ENCODE measurements at regions not wholly inside any gene's neighbourhood (a gene's known extent, or its start where the extent isn't known, plus 50 kb on each side); places are given as distances from the start of the nearest gene placed in this dataset.
A peak's percentile ranks its signal among the peaks of the same experiment; 100 is the strongest.
"Not testable (repeated sequence)": the region's sequence is repeated elsewhere in the genome, so short reads cannot be mapped to it uniquely, and the experiment has no call there.

- DNase-seq (ENCODE audit: low spot score): no peak
Observed at GRCh38 chr2:117519721-117520120, 294.8 kb upstream of the DDX18 start.

- peak; percentile 36 for DNase-seq (ENCODE audit: low spot score)
Observed at GRCh38 chr2:117523267-117523666, 291.2 kb upstream of the DDX18 start.

GRCh38 chr2:117523711-117524238 lies 290.7 kb upstream of the DDX18 start:
- DNase-seq (ENCODE audit: low spot score): no peak

GRCh38 chr2:117536139-117536538 lies 278.4 kb upstream of the DDX18 start:
- peak; percentile 44 for DNase-seq (ENCODE audit: low spot score)

GRCh38 chr2:117537032-117537431 lies 277.5 kb upstream of the DDX18 start:
- peak; percentile 18 for DNase-seq (ENCODE audit: low spot score)

- DNase-seq (ENCODE audit: low spot score): no peak
Observed at GRCh38 chr2:117551858-117552257, 262.6 kb upstream of the DDX18 start.

GRCh38 chr2:117553448-117553847 lies 261.0 kb upstream of the DDX18 start:
- no peak for DNase-seq (ENCODE audit: low spot score)

- no peak for DNase-seq (ENCODE audit: low spot score)
Observed at GRCh38 chr2:117555965-117556364, 258.5 kb upstream of the DDX18 start.

- no peak for DNase-seq (ENCODE audit: low spot score)
Observed at GRCh38 chr2:117557626-117558025, 256.9 kb upstream of the DDX18 start.

GRCh38 chr2:117562654-117563053 lies 251.8 kb upstream of the DDX18 start:
- DNase-seq (ENCODE audit: low spot score): no peak

GRCh38 chr2:117571590-117572349 lies 242.7 kb upstream of the DDX18 start:
- DNase-seq (ENCODE audit: low spot score): no peak

- DNase-seq (ENCODE audit: low spot score): no peak
Observed at GRCh38 chr2:117587310-117587709, 227.2 kb upstream of the DDX18 start.

GRCh38 chr2:117603060-117603459 lies 211.4 kb upstream of the DDX18 start:
- no peak for DNase-seq (ENCODE audit: low spot score)

GRCh38 chr2:117603567-117603966 lies 210.9 kb upstream of the DDX18 start:
- no peak for DNase-seq (ENCODE audit: low spot score)

GRCh38 chr2:117607202-117607601 lies 207.3 kb upstream of the DDX18 start:
- no peak for DNase-seq (ENCODE audit: low spot score)

GRCh38 chr2:117613101-117613500 lies 201.4 kb upstream of the DDX18 start:
- no peak for DNase-seq (ENCODE audit: low spot score)

- no peak for DNase-seq (ENCODE audit: low spot score)
Observed at GRCh38 chr2:117614296-117614695, 200.2 kb upstream of the DDX18 start.

- no peak for DNase-seq (ENCODE audit: low spot score)
Observed at GRCh38 chr2:117614823-117615534, 199.5 kb upstream of the DDX18 start.

- DNase-seq (ENCODE audit: low spot score): no peak
Observed at GRCh38 chr2:117618607-117619006, 195.9 kb upstream of the DDX18 start.

- no peak for DNase-seq (ENCODE audit: low spot score)
Observed at GRCh38 chr2:117621326-117621725, 193.2 kb upstream of the DDX18 start.

GRCh38 chr2:117623175-117623574 lies 191.3 kb upstream of the DDX18 start:
- not testable (repeated sequence) for DNase-seq (ENCODE audit: low spot score)

- DNase-seq (ENCODE audit: low spot score): no peak
Observed at GRCh38 chr2:117631152-117631945, 183.1 kb upstream of the DDX18 start.

GRCh38 chr2:117635481-117635880 lies 179.0 kb upstream of the DDX18 start:
- DNase-seq (ENCODE audit: low spot score): no peak

Measured in NAMALWA (cell line).